SK-N-SH (cell line): ENCODE measurements at regions not wholly inside any gene's neighbourhood (a gene's known extent, or its start where the extent isn't known, plus 50 kb on each side); places are given as distances from the start of the nearest gene placed in this dataset.

ENCODE experiments used
- CTCF ChIA-PET: fragments of 300-600, 350-600 bp; formaldehyde crosslinking; extraction: SDS; loops from one replicate; lab custom pipeline; 2021; lab: Yijun Ruan, JAX
- POLR2A ChIA-PET: fragments of 350-600 bp; sonication (Branson Sonifier 250); formaldehyde crosslinking; extraction: SDS; loops from one replicate; lab custom pipeline; 2020; ENCODE audit warnings: antibody characterized with exemption, inconsistent platforms; lab: Yijun Ruan, JAX
- DNase-seq: peaks from one replicate; pipeline ENCODE4 v3.0.0; 2012
- H2AFZ ChIP-seq: fragments of 200-600 bp; sonication (generic); 2 replicates; pipeline ENCODE4 v1.8.1; 2016; ENCODE audit warnings: antibody characterized with exemption, mild to moderate bottlenecking, low read depth
- H3F3A ChIP-seq: fragments of 200-600 bp; sonication (generic); replicated peaks from 2 replicates; pipeline ENCODE3; 2016; ENCODE audit warnings: antibody characterized with exemption, mild to moderate bottlenecking; ENCODE audit not compliant: insufficient read depth
- H3K27ac ChIP-seq, 2 experiments: fragments of 200-500 bp in 1 of 2; fragments of 200-600 bp in 1 of 2; sonication (Bioruptor generic) in 1 of 2; sonication (generic), shearing (Covaris generic) in 1 of 2; 2 replicates each; pipeline versions ENCODE4 v1.5.1 to v1.6.1; 2014 to 2016; ENCODE audit warnings: low read depth in 2 of 2, inconsistent platforms in 1 of 2, low read length in 1 of 2, mild to moderate bottlenecking in 1 of 2, mixed read lengths in 1 of 2
- H3K27me3 ChIP-seq: fragments of 200-600 bp; sonication (generic), shearing (Covaris generic); 2 replicates; pipeline ENCODE4 v1.6.1; 2016; ENCODE audit warnings: mixed run types; ENCODE audit not compliant: insufficient read depth
- H3K36me3 ChIP-seq, 2 experiments: fragments of 200-500 bp in 1 of 2; fragments of 200-600 bp in 1 of 2; sonication (Bioruptor generic) in 1 of 2; sonication (generic) in 1 of 2; replicated peaks in 1 of 2; 2 replicates each; pipeline versions ENCODE3 to v1.5.1; 2014 to 2016; ENCODE audit warnings: low read length in 1 of 2, mild to moderate bottlenecking in 1 of 2; ENCODE audit not compliant: insufficient read depth in 2 of 2, control insufficient read depth in 1 of 2
- H3K4me1 ChIP-seq, 2 experiments: fragments of 200-500 bp in 1 of 2; fragments of 200-600 bp in 1 of 2; sonication (Bioruptor generic) in 1 of 2; sonication (generic), shearing (Covaris generic) in 1 of 2; 2 replicates each; pipeline versions ENCODE4 v1.5.1 to v1.6.1; 2014 to 2016; ENCODE audit warnings: low read depth in 1 of 2, low read length in 1 of 2, mixed run types in 1 of 2; ENCODE audit not compliant: insufficient read depth in 2 of 2, control insufficient read depth in 1 of 2
- H3K4me2 ChIP-seq: fragments of 200-600 bp; sonication (generic), shearing (Covaris generic); 2 replicates; pipeline ENCODE4 v1.6.1; 2017; ENCODE audit warnings: mixed run types
- H3K4me3 ChIP-seq, 2 experiments: fragments of 200-500 bp in 1 of 2; fragments of 200-600 bp in 1 of 2; sonication (Bioruptor generic) in 1 of 2; sonication (generic), shearing (Covaris generic) in 1 of 2; 2 replicates each; pipeline versions ENCODE4 v1.5.1 to v1.8.1; 2014 to 2016; ENCODE audit warnings: low read depth in 2 of 2, inconsistent platforms in 1 of 2, low read length in 1 of 2, mild to moderate bottlenecking in 1 of 2, mixed read lengths in 1 of 2, moderate library complexity in 1 of 2
- H3K79me2 ChIP-seq: fragments of 200-600 bp; sonication (generic); 2 replicates; pipeline ENCODE4 v1.8.1; 2017; ENCODE audit warnings: mild to moderate bottlenecking; ENCODE audit not compliant: insufficient read depth
- H3K9ac ChIP-seq: fragments of 200-600 bp; sonication (generic); 2 replicates; pipeline ENCODE4 v1.6.1; 2017; ENCODE audit warnings: mixed run types
- H3K9me2 ChIP-seq: fragments of 200-600 bp; sonication (generic); 2 replicates; pipeline ENCODE4 v1.6.1; 2017; ENCODE audit warnings: mixed run types
- H3K9me3 ChIP-seq: fragments of 200-600 bp; sonication (generic); 2 replicates; pipeline ENCODE4 v1.6.1; 2017; ENCODE audit warnings: mixed run types, mild to moderate bottlenecking, moderate library complexity
- H4K20me1 ChIP-seq: fragments of 200-600 bp; sonication (generic); 2 replicates; pipeline ENCODE4 v1.6.1; 2017; ENCODE audit warnings: mild to moderate bottlenecking, mixed run types; ENCODE audit not compliant: insufficient read depth
- CTCF ChIP-seq: fragments of 200-600 bp; sonication (generic); IDR thresholded peaks from 2 replicates; pipeline ENCODE4 v1.6.1; 2017; ENCODE audit warnings: antibody characterized with exemption, mild to moderate bottlenecking, moderate library complexity
- ELF1 ChIP-seq: IDR thresholded peaks from 2 replicates; pipeline ENCODE4 v1.4.0; 2012
- EZH2phosphoT487 ChIP-seq: fragments of 200-600 bp; sonication (generic); IDR thresholded peaks from 2 replicates; pipeline ENCODE4 v1.6.1; 2017; ENCODE audit warnings: low read depth, mixed run types, mild to moderate bottlenecking, antibody characterized with exemption, moderate library complexity, borderline replicate concordance
- FOXJ3 ChIP-seq: sonication (generic); formaldehyde crosslinking; IDR thresholded peaks from 2 replicates; pipeline ENCODE4 v1.5.1; 2020; ENCODE audit warnings: mild to moderate bottlenecking, missing genetic modification reagents
- FOXM1 ChIP-seq: IDR thresholded peaks from 2 replicates; pipeline ENCODE4 v1.4.0; 2012; ENCODE audit warnings: low read depth, mild to moderate bottlenecking
- GABPA ChIP-seq: IDR thresholded peaks from 2 replicates; pipeline ENCODE4 v1.4.0; 2012; ENCODE audit warnings: low read depth, mild to moderate bottlenecking
- GATA2 ChIP-seq: sonication (generic); formaldehyde crosslinking; IDR thresholded peaks from 2 replicates; pipeline ENCODE4 v1.5.0; 2020; ENCODE audit warnings: mild to moderate bottlenecking, missing genetic modification reagents
- MXI1 ChIP-seq: IDR thresholded peaks from 2 replicates; pipeline ENCODE4 v1.6.1; 2012; ENCODE audit warnings: mild to moderate bottlenecking, low read depth, low read length, improper control_type of control experiment
- NRF1 ChIP-seq: IDR thresholded peaks from 2 replicates; pipeline ENCODE4 v1.6.1; 2012; ENCODE audit warnings: low read depth, mild to moderate bottlenecking, low read length
- PBX3 ChIP-seq: IDR thresholded peaks from 2 replicates; pipeline ENCODE4; 2012
- POLR2AphosphoS5 ChIP-seq: IDR thresholded peaks from 2 replicates; pipeline ENCODE4 v1.6.1; 2012; ENCODE audit warnings: low read depth, low read length
- RAD21 ChIP-seq: IDR thresholded peaks from 2 replicates; pipeline ENCODE4 v1.6.1; 2012; ENCODE audit warnings: mild to moderate bottlenecking, low read length
- RCOR1 ChIP-seq: fragments of 150-350 bp; IDR thresholded peaks from 2 replicates; pipeline ENCODE4 v1.6.1; 2017; ENCODE audit warnings: antibody characterized with exemption, low read length
- SIN3A ChIP-seq: IDR thresholded peaks from 2 replicates; pipeline ENCODE4 v1.6.1; 2012; ENCODE audit warnings: low read depth, mild to moderate bottlenecking, low read length, moderate library complexity, borderline replicate concordance
- SMC3 ChIP-seq: IDR thresholded peaks from 2 replicates; pipeline ENCODE4 v1.6.1; 2012; ENCODE audit warnings: low read depth, low read length, improper control_type of control experiment
- USF1 ChIP-seq: IDR thresholded peaks from 2 replicates; pipeline ENCODE4 v1.4.0; 2012; ENCODE audit warnings: low read depth, borderline replicate concordance
- ZBTB33 ChIP-seq: IDR thresholded peaks from 2 replicates; pipeline ENCODE4 v1.4.0; 2012; ENCODE audit warnings: low read depth, borderline replicate concordance
- whole genome bisulfite sequencing: methylation state at CpG from one replicate; pipeline ENCODE4 v1.1.6; 2017; ENCODE audit warnings: low lambda C conversion rate; 5-methylcytosine and 5-hydroxymethylcytosine counted together
- TF ChIP-seq, protein P1 (sequence below): fragments of 150-350 bp; IDR thresholded peaks from 2 replicates; pipeline ENCODE4 v1.6.1; 2016; ENCODE audit warnings: mild to moderate bottlenecking, low read depth, low read length

DNA sequence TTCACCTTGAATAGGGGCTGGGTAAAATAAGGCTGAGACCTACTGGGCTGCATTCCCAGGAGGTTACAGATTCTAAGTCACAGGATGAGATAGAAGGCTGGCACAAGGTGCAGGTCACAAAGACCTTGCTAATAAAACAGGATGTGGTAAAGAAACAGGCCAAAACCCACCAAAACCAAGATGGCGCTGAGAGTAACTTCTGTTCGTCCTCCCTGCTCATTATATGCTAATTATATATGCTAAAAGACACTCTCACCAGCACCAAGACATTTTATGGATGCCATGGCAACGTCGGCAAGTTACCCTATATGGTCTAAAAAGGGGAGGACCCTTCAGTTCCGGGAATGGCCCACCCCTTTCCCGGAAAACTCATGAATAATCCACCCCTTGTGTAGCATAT lies 711.5 kb upstream of the KLHL29 start (continued):
- no peak for TF ChIP-seq POLR2AphosphoS5
- TF ChIP-seq ZBTB33: no peak

DNA sequence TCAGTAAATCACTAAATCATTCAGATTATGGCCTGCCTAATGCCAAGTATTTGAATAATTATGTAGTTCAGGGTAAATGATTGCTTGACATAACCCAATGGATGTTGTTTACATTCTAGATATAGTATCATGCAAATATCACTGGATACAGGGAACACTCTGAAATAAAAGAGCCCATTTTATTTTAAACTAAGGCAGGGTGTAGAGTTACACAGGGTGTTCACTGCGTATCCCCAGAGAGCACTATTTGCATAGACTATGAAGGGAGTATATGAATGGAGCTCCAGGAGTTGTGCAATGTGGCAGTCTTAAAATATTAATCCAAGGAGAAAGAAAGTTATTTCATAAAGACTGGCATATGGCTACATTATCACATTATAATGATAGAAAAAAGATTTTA lies 701.1 kb upstream of the KLHL29 start:
- ChIA-PET POLR2A (no interaction called here), CTCF (no interaction called here)
- Histone ChIP-seq H3K9ac (no peak overlapping the region), H4K20me1 (no peaks in the 10 kb centered on the region), H3F3A (no peaks in the 10 kb centered on the region), H3K4me1 (no peaks in the 10 kb centered on the region), H3K4me2 (no peak overlapping the region), H3K4me3 (no peak overlapping the region), H3K36me3 (no peaks in the 10 kb centered on the region), H3K79me2 (no peaks in the 10 kb centered on the region), H2AFZ (no peak overlapping the region), H3K27ac (no peak overlapping the region), H3K27me3 (no peaks in the 10 kb centered on the region), H3K9me3 (no peaks in the 10 kb centered on the region; the same call in 1 of the 2 replicates), H3K9me2 (peaks cover 3% of the 10 kb centered on the region; the same call in 1 of the 2 replicates)
- TF ChIP-seq EZH2phosphoT487: no peak
- no peak for TF ChIP-seq ELF1
- TF ChIP-seq GATA2 (CRISPR knock-in tag): no peak
- no peak for TF ChIP-seq POLR2AphosphoS5
- TF ChIP-seq FOXJ3 (CRISPR knock-in tag): no peak
- no peak for TF ChIP-seq ZBTB33
- TF ChIP-seq USF1: no peak
- TF ChIP-seq PBX3: no peak
- TF ChIP-seq RAD21: no peak
- no peak for TF ChIP-seq SIN3A
- TF ChIP-seq CTCF: no peak
- TF ChIP-seq, protein P1, sequence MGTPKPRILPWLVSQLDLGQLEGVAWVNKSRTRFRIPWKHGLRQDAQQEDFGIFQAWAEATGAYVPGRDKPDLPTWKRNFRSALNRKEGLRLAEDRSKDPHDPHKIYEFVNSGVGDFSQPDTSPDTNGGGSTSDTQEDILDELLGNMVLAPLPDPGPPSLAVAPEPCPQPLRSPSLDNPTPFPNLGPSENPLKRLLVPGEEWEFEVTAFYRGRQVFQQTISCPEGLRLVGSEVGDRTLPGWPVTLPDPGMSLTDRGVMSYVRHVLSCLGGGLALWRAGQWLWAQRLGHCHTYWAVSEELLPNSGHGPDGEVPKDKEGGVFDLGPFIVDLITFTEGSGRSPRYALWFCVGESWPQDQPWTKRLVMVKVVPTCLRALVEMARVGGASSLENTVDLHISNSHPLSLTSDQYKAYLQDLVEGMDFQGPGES: no peak
- no peak for TF ChIP-seq GABPA
- TF ChIP-seq SMC3: no peak
- TF ChIP-seq NRF1: no peak
- TF ChIP-seq MXI1: no peak
- no peak for TF ChIP-seq RCOR1
- no peak for TF ChIP-seq FOXM1
- no peak for DNase-seq
- WGBS: 19% methylated on average over 1 of the region's 1 CpG
